Left lung (tissue), 4 donors: ENCODE measurements at regions not wholly inside any gene's neighbourhood (a gene's known extent, or its start where the extent isn't known, plus 50 kb on each side); places are given as distances from the start of the nearest gene placed in this dataset.

Source experiments
- ATAC-seq: fragments of 200-7000 bp; cut with Tn5 transposase; one replicate; pipeline ENCODE4 v1.9.1; 2020; ENCODE audit warnings: moderate library complexity
- DNase-seq, 4 donors: peaks; one replicate each; pipeline ENCODE4 v3.0.0-alpha.2; 2013 to 2020
- H3K27ac ChIP-seq, 2 donors: fragments of 200-600 bp; sonication (generic) in 1 of 2; one replicate each; pipeline versions ENCODE4 v1.5.0 to v1.8.0; 2020 to 2021
- H3K27me3 ChIP-seq, 2 donors: fragments of 200-600 bp; sonication (generic) in 1 of 2; one replicate each; pipeline versions ENCODE4 v1.5.0 to v1.8.0; 2020 to 2021
- H3K36me3 ChIP-seq, 2 donors: fragments of 200-600 bp; sonication (generic) in 1 of 2; one replicate each; pipeline versions ENCODE4 v1.5.0 to v1.8.0; 2020 to 2021
- H3K4me1 ChIP-seq, 2 donors: fragments of 200-600 bp; one replicate each; pipeline ENCODE4 v1.8.0; 2021
- H3K4me3 ChIP-seq, 2 donors: fragments of 200-600 bp; sonication (generic) in 1 of 2; one replicate each; pipeline versions ENCODE4 v1.5.0 to v1.8.0; 2020 to 2021; ENCODE audit warnings: mild to moderate bottlenecking in 1 of 2
- H3K9me3 ChIP-seq, 2 donors: fragments of 200-600 bp; sonication (generic) in 1 of 2; one replicate each; pipeline versions ENCODE4 v1.5.0 to v1.8.0; 2020 to 2021
- CTCF ChIP-seq, 2 donors: fragments of 200-600 bp; sonication (generic) in 1 of 2; IDR thresholded peaks; one replicate each; pipeline versions ENCODE4 v1.5.0 to v1.8.0; 2021; ENCODE audit warnings: antibody characterized with exemption in 2 of 2
- intact Hi-C, 2 donors: fragments of 100-400 bp; cut with DNase I; formaldehyde crosslinking; loops; one replicate each; pipeline versions ENCODE4 v1.11.2 to v1.14.2; 2022
- donor health status: DM: no; HTN: yes; CAD: no.
- donor health status: DM: no; HTN: no; CAD: no.

- Histone ChIP-seq H3K9me3 (peaks cover 0 to 1% of the 10 kb centered on the region in 2 donors), H3K36me3 (no peaks in the 10 kb centered on the region), H3K4me3 (no peak overlapping the region), H3K27ac (no peak overlapping the region), H3K4me1 (no peaks in the 10 kb centered on the region), H3K27me3 (no peaks in the 10 kb centered on the region)
- TF ChIP-seq CTCF (IDR thresholded peaks at IDR 0.05) = no peak
- no peak for DNase-seq
- ATAC-seq = no peak
- intact Hi-C loops = no loop called here
Measured at GRCh38 chrX:33298622-33299021, 87.3 kb upstream of the DMD start.

GRCh38 chrX:33285550-33285949 lies 74.2 kb upstream of the DMD start:
- no peak overlapping the region for H3K27ac ChIP-seq
- H3K4me1 ChIP-seq = no peaks in the 10 kb centered on the region
- no peaks in the 10 kb centered on the region for H3K36me3 ChIP-seq
- no peak for TF ChIP-seq CTCF (IDR thresholded peaks at IDR 0.05)
- intact Hi-C loops = no loop called here
- H3K9me3 ChIP-seq = no peaks in the 10 kb centered on the region
- H3K27me3 ChIP-seq = no peaks in the 10 kb centered on the region
- DNase-seq = no peak
- no peak overlapping the region for H3K4me3 ChIP-seq
- no peak for ATAC-seq

GRCh38 chrX:33277046-33277445 lies 65.7 kb upstream of the DMD start:
- intact Hi-C loops = no loop called here
- no peak for TF ChIP-seq CTCF (IDR thresholded peaks at IDR 0.05)
- Histone ChIP-seq H3K27me3 (no peaks in the 10 kb centered on the region), H3K36me3 (no peaks in the 10 kb centered on the region), H3K4me3 (no peak overlapping the region), H3K27ac (no peak overlapping the region), H3K4me1 (no peaks in the 10 kb centered on the region), H3K9me3 (no peaks in the 10 kb centered on the region)
- DNase-seq = no peak
- ATAC-seq = no peak

GRCh38 chrX:33273535-33273934 lies 62.2 kb upstream of the DMD start:
- Histone ChIP-seq H3K4me1 (no peaks in the 10 kb centered on the region), H3K27me3 (no peaks in the 10 kb centered on the region), H3K9me3 (no peaks in the 10 kb centered on the region), H3K36me3 (no peaks in the 10 kb centered on the region), H3K27ac (no peak overlapping the region), H3K4me3 (no peak overlapping the region)
- ATAC-seq = no peak
- intact Hi-C loops = no loop called here
- no peak for TF ChIP-seq CTCF (IDR thresholded peaks at IDR 0.05)
- DNase-seq = no peak

- H3K4me1 ChIP-seq = no peaks in the 10 kb centered on the region
- intact Hi-C loops = no loop called here
- no peak for TF ChIP-seq CTCF (IDR thresholded peaks at IDR 0.05)
- H3K36me3 ChIP-seq = no peaks in the 10 kb centered on the region
- no peaks in the 10 kb centered on the region for H3K9me3 ChIP-seq
- no peak overlapping the region for H3K27ac ChIP-seq
- H3K4me3 ChIP-seq = no peak overlapping the region
- no peaks in the 10 kb centered on the region for H3K27me3 ChIP-seq
- ATAC-seq (no peak), DNase-seq (no peak)
Measured at GRCh38 chrX:33272986-33273385, 61.6 kb upstream of the DMD start.
